Posterior vena cava (tissue), 2 donors: ENCODE measurements at regions not wholly inside any gene's neighbourhood (a gene's known extent, or its start where the extent isn't known, plus 50 kb on each side); places are given as distances from the start of the nearest gene placed in this dataset.

ENCODE experiments used
- DNase-seq: peaks from one replicate; pipeline ENCODE4 v3.0.0-alpha.2; 2020; ENCODE audit warnings: low spot score
- intact Hi-C, 2 donors: fragments of 100-400 bp; cut with DNase I; formaldehyde crosslinking; loops; one replicate each; pipeline versions ENCODE4 v1.14.1 to v1.14.2; 2022 to 2023
- donor health status: DM: yes; HTN: yes; CAD: no.
- donor health status: DM: yes; HTN: yes; CAD: no.

- DNase-seq, result no peak
- intact Hi-C loops, result no loop called here
Observed at GRCh38 chr3:87634426-87634825, 358.0 kb upstream of the POU1F1 start.

- intact Hi-C loops, result no loop called here
- DNase-seq, result no peak
Observed at GRCh38 chr3:87627316-87627715, 350.9 kb upstream of the POU1F1 start.

- intact Hi-C loops, result no loop called here
- DNase-seq, result no peak
Observed at GRCh38 chr3:87626546-87626945, 350.2 kb upstream of the POU1F1 start.

- intact Hi-C loops, result no loop called here
- no peak for DNase-seq
Observed at GRCh38 chr3:87625876-87626275, 349.5 kb upstream of the POU1F1 start.

- DNase-seq, result no peak
- intact Hi-C loops, result no loop called here
Observed at GRCh38 chr3:87624860-87625259, 348.5 kb upstream of the POU1F1 start.

GRCh38 chr3:87621667-87622066 is 345.3 kb upstream of the POU1F1 start:
- intact Hi-C loops, result no loop called here

GRCh38 chr3:87615506-87615905 is 339.1 kb upstream of the POU1F1 start:
- intact Hi-C loops, result no loop called here
- DNase-seq, result no peak

More at GRCh38 chr3:87621667-87622066, 345.3 kb upstream of the POU1F1 start:
- DNase-seq, result no peak

GRCh38 chr3:87614998-87615397 is 338.6 kb upstream of the POU1F1 start:
- intact Hi-C loops, result loop anchor here in 1 of 2 donors (1.0 kb wide), 1 partner anchor 40 kb away; no protein-coding TSS in a partner anchor
- no peak for DNase-seq

- DNase-seq, result no peak
- intact Hi-C loops, result no loop called here
Observed at GRCh38 chr3:87607234-87607633, 330.9 kb upstream of the POU1F1 start.

GRCh38 chr3:87595798-87596197 is 319.4 kb upstream of the POU1F1 start:
- intact Hi-C loops, result loop anchor here in 1 of 2 donors (10.0 kb wide), 1 partner anchor 1439 kb away; no protein-coding TSS in a partner anchor
- DNase-seq, result no peak

- no peak for DNase-seq
- intact Hi-C loops, result no loop called here
Observed at GRCh38 chr3:87581240-87581639, 304.9 kb upstream of the POU1F1 start.

- intact Hi-C loops, result no loop called here
- DNase-seq, result no peak
Observed at GRCh38 chr3:87576752-87577151, 300.4 kb upstream of the POU1F1 start.

GRCh38 chr3:87575550-87575949 is 299.2 kb upstream of the POU1F1 start:
- DNase-seq, result no peak
- intact Hi-C loops, result loop anchor here in 1 of 2 donors (1.0 kb wide), 1 partner anchor 39 kb away; no protein-coding TSS in a partner anchor

GRCh38 chr3:87568331-87568730 is 291.9 kb upstream of the POU1F1 start:
- DNase-seq, result no peak
- intact Hi-C loops, result no loop called here

GRCh38 chr3:87564438-87564837 is 288.1 kb upstream of the POU1F1 start:
- intact Hi-C loops, result no loop called here
- DNase-seq, result no peak

GRCh38 chr3:87563712-87564111 is 287.3 kb upstream of the POU1F1 start:
- intact Hi-C loops, result no loop called here
- no peak for DNase-seq

- DNase-seq, result no peak
- intact Hi-C loops, result no loop called here
Observed at GRCh38 chr3:87558492-87558891, 282.1 kb upstream of the POU1F1 start.

GRCh38 chr3:87555290-87555689 is 278.9 kb upstream of the POU1F1 start:
- intact Hi-C loops, result no loop called here
- DNase-seq, result no peak

- no peak for DNase-seq
- intact Hi-C loops, result no loop called here
Observed at GRCh38 chr3:87553058-87553457, 276.7 kb upstream of the POU1F1 start.

GRCh38 chr3:87550892-87551291 is 274.5 kb upstream of the POU1F1 start:
- no peak for DNase-seq
- intact Hi-C loops, result no loop called here

- intact Hi-C loops, result no loop called here
Observed at GRCh38 chr3:87549208-87549607, 272.8 kb upstream of the POU1F1 start.

GRCh38 chr3:87548271-87548670 is 271.9 kb upstream of the POU1F1 start:
- intact Hi-C loops, result no loop called here
- no peak for DNase-seq

More at GRCh38 chr3:87549208-87549607, 272.8 kb upstream of the POU1F1 start:
- DNase-seq, result no peak
